ENCODE measurements at regions not wholly inside any gene's neighbourhood (a gene's known extent, or its start where the extent isn't known, plus 50 kb on each side); places are given as distances from the start of the nearest gene placed in this dataset.

DNA sequence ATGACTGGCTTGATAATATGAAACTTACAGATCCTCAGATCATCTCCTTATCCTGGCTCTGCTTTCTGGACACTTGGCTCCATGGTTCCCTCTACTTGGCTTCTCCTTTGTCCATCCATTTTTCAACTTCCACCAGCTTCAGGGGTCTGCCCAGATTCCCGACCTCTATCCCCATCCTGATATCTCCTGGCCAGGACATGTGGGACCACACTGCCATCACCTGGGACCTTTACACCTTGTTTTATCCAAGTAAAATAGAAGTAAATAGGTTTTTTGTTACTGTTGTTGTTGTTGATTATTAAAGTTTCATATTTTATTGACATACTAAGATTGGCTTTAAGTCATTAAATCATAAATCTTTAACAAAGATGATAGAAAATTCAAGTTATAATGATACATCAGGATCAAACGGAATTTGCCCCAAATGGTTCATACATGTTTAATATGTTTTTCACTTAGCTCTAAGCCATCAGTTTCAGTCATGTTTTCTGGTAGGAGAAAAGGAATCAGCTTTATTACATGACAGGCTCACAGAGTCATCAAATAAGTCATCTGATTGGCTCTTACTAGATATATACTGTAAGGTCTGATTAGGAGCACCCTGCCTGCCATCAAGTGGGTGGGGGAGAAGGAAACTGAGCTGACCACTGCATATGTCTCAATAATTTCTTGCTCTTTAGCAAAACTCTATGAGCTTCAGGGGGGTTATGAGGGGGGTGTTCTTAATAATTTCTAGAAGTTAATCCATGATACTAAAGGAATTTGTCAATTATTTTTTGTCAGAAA is 111.5 kb upstream of the AHR start:
- DNase-seq: no peak

DNA sequence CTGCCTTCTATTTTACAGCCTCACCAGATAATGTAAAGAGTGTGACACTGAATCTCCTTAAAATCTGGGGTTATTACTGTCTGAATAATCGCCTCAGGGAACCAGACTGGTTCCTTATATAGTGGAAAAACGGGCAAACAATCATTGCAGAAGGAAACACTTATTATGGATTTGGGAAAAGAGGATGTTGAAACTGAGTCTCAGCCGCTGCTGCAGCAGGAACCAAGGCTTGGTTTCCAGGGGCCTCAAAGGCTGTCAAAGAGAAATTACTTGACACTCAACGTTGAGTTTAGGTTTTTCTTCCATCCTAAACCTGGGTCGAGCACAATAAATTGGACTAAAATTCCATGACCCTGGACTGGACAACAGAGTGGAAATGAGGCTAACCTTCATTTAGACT is 103.8 kb upstream of the AHR start:
- ATAC-seq (no peak), DNase-seq (no peak)
- intact Hi-C loops (cut with DNase I): no loop called here
- TF ChIP-seq, protein P1, sequence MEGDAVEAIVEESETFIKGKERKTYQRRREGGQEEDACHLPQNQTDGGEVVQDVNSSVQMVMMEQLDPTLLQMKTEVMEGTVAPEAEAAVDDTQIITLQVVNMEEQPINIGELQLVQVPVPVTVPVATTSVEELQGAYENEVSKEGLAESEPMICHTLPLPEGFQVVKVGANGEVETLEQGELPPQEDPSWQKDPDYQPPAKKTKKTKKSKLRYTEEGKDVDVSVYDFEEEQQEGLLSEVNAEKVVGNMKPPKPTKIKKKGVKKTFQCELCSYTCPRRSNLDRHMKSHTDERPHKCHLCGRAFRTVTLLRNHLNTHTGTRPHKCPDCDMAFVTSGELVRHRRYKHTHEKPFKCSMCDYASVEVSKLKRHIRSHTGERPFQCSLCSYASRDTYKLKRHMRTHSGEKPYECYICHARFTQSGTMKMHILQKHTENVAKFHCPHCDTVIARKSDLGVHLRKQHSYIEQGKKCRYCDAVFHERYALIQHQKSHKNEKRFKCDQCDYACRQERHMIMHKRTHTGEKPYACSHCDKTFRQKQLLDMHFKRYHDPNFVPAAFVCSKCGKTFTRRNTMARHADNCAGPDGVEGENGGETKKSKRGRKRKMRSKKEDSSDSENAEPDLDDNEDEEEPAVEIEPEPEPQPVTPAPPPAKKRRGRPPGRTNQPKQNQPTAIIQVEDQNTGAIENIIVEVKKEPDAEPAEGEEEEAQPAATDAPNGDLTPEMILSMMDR (IDR thresholded peaks at IDR 0.05): no peak
- H3K27ac ChIP-seq: no peak overlapping the region
- H3K27me3 ChIP-seq (ENCODE audit: low read depth): no peaks in the 10 kb centered on the region
- peaks cover 7% of the 10 kb centered on the region for H3K4me1 ChIP-seq
- H3K9me3 ChIP-seq: no peaks in the 10 kb centered on the region
- no peak overlapping the region for H3K4me3 ChIP-seq
- no peaks in the 10 kb centered on the region for H3K36me3 ChIP-seq

More for the DNA sequence above, 111.5 kb upstream of the AHR start:
- H3K36me3 ChIP-seq: no peaks in the 10 kb centered on the region
- intact Hi-C loops (cut with DNase I): no loop called here
- H3K4me1 ChIP-seq: peaks cover 17% of the 10 kb centered on the region
- no peaks in the 10 kb centered on the region for H3K9me3 ChIP-seq
- ATAC-seq: no peak
- H3K27me3 ChIP-seq (ENCODE audit: low read depth): no peaks in the 10 kb centered on the region
- no peak overlapping the region for H3K27ac ChIP-seq
- H3K4me3 ChIP-seq: no peak overlapping the region
- TF ChIP-seq, protein P1 (IDR thresholded peaks at IDR 0.05): no peak

DNA sequence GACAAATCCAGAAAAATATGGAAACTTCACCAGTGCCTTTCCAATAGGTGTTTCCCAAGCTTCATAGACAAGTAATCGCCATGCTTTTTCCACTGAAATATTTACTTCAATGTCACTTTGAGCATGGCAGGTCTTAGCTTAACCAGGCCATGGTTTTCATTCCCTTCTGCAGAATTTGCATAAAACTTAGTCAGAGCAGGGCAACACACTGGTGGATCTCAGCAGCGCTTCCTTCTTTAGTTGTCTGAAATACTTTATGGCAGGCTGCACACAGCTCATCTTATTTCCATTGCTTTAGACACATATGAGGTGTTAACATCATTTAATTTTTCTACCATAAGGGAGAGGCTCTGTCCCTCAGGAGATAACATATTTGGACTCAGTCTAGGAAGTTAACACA is 102.9 kb upstream of the AHR start:
- DNase-seq (no peak), ATAC-seq (no peak)
- H3K27ac ChIP-seq: no peak overlapping the region
- H3K4me3 ChIP-seq: no peak overlapping the region
- intact Hi-C loops (cut with DNase I): no loop called here
- TF ChIP-seq, protein P1 (IDR thresholded peaks at IDR 0.05): no peak
- no peaks in the 10 kb centered on the region for H3K9me3 ChIP-seq
- H3K36me3 ChIP-seq: no peaks in the 10 kb centered on the region
- H3K4me1 ChIP-seq: peaks cover 7% of the 10 kb centered on the region
- H3K27me3 ChIP-seq (ENCODE audit: low read depth): no peaks in the 10 kb centered on the region

DNA sequence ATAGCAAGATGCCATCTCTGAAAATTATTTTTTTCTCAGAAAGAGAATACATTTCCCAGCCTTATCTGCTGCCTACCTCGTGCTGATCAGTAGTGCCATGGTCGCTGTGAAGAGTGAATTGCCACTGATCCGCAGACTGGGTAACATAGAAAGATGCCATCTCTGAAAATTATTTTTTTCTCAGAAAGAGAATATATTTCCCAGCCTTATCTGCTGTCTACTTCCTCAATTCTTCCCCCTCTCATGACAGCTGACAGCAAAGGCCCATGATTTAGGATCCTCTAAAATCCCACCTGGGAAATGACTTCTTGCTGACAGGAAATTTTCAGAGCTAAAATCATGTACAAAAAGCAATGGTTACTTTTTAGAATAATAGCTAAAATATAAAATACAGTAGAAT is 92.5 kb upstream of the AHR start:
- ATAC-seq: no peak
- H3K4me1 ChIP-seq: peaks cover 6% of the 10 kb centered on the region
- no peaks in the 10 kb centered on the region for H3K27me3 ChIP-seq (ENCODE audit: low read depth)
- no peak overlapping the region for H3K4me3 ChIP-seq
- no peak overlapping the region for H3K27ac ChIP-seq
- no peaks in the 10 kb centered on the region for H3K36me3 ChIP-seq
- DNase-seq: no peak
- TF ChIP-seq, protein P1 (IDR thresholded peaks at IDR 0.05): no peak
- H3K9me3 ChIP-seq: no peaks in the 10 kb centered on the region
- intact Hi-C loops (cut with DNase I): no loop called here

DNA sequence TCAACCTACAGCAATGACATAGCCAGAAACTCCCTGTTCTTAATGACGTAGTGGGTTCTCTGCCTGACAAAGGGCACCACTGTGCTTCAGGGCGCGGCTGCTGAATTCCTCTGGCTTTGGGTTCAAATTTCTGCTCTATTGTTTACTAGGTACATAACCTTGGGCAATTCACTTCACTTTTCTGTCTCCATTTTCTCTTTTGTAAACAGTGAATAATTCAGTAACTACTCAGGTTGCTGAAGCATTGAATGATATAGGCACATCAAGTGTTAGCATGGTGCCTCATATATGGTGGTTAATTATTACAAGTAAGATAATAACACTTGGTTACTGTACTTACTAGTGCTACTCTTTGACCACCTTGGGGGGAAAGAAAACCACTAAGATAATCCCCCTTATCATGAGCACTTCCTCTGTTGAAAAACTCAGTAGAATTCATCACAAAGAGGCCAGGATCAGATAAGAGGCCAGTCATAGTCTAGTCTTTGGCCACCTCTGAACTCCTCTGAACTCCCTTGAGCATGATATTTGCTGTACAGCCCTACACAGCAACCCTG is 92.0 kb upstream of the AHR start:
- Histone ChIP-seq H3K36me3 (no peaks in the 10 kb centered on the region), H3K4me3 (no peak overlapping the region), H3K4me1 (peaks cover 6% of the 10 kb centered on the region), H3K27me3 (ENCODE audit: low read depth) (no peaks in the 10 kb centered on the region), H3K27ac (no peak overlapping the region), H3K9me3 (no peaks in the 10 kb centered on the region)
- DNase-seq (no peak), ATAC-seq (no peak)
- intact Hi-C loops (cut with DNase I): no loop called here
- TF ChIP-seq, protein P1 (IDR thresholded peaks at IDR 0.05): no peak

Measured in lower lobe of right lung (tissue), 2 donors.